Stimulated activated CD8-positive, alpha-beta memory T cell treated with anti-CD3 and anti-CD28 coated beads, Interleukin-12 subunit alpha, Interleukin-12 subunit beta, amount 100 ng/mL, for 1 hour (primary cell): ENCODE measurements at regions not wholly inside any gene's neighbourhood (a gene's known extent, or its start where the extent isn't known, plus 50 kb on each side); places are given as distances from the start of the nearest gene placed in this dataset.

Experiments
- DNase-seq: peaks from one replicate; pipeline ENCODE4 v3.0.0-alpha.2; 2020; ENCODE audit warnings: low read depth

DNA sequence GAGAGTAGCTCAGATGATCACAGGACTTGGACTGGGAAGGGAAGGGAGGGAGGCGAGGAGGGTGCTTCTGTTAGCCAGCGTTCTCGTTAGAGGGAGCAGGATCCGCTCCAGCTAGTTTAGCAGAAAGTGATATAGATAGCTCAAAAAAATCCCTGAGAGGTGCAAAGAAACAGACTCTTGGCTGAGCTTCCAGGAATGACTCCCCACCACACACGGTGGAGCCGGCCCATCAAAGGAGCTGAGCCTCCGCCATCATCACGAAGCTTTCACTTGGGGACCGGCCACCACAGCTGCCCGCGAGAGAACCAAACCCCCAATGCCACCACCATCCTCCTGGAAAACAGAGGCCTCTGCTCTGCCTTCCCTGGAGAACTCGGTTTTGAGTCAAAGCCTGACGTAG, 124.6 kb upstream of the BCL2L14 start:
- DNase-seq = no peak

DNA sequence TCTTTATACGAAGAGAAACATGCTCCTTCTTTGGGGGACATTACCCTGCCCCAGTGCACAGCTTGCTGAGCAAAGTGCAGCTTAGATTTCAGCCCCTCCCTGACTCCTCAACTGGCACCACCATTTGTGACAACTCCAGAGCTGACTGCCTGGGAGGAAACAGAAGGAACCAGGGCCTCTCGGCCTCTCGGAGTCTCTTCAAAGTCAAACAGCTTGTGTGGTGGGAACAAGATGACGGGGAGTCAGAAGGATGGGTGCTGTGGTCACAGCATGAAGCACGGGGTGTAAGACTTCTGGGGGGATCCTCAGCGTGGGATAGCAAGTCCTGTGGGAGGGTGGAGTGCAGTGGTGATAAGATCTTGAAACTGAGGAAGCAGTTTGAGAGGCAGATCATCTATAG, 123.5 kb upstream of the BCL2L14 start:
- no peak for DNase-seq

DNA sequence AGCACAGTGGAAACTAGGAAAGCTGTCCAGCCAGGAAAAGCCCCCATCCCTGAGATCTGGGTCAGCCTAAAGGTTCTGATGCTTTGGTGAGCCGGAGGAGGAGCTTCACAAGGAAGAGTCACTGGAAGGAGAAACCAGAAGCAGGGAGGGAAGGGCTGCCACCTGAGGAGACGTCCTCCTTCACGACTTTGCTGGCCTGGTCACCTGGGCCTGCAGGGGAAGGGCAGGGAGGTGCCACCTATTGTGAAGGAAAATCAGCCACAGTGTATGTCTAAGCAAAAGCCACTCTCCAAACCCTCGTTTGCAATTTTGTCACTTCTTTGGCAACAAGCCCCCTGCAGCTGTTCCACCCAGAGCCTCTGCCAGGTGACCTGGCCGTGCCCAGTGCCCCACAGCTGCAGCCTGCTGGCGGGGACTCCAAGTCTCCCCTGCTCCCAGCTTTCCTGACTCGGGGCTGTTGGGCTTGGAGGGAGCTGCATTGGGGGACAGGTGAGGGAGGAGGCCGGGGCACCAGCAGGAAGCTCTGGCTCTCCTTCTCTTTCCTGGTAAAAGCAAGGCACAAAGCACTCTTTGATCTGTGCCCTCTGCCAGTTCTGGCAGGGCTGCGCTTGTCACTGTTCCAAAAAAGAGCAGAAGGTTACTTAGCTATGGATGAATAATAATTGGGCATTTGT, 120.9 kb upstream of the BCL2L14 start:
- DNase-seq = no peak

DNA sequence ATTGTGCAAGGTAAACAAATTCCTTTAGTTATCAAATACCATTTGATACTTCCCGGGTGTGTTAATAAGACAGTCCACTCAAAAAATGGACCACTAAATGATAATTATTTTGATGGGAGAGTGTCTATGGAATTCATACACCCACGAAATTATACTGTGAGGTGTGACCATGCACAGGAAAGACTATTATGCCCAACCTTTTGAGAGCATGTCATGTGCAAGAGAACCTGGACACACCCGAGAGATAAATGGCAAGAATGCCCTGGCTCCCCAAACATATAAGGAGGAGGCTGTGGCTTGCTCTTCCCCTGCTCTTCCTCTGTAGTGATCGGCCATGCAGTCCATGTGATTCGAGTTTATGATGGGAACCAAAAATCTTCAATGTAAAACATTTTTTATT, 119.5 kb upstream of the BCL2L14 start:
- no peak for DNase-seq

DNA sequence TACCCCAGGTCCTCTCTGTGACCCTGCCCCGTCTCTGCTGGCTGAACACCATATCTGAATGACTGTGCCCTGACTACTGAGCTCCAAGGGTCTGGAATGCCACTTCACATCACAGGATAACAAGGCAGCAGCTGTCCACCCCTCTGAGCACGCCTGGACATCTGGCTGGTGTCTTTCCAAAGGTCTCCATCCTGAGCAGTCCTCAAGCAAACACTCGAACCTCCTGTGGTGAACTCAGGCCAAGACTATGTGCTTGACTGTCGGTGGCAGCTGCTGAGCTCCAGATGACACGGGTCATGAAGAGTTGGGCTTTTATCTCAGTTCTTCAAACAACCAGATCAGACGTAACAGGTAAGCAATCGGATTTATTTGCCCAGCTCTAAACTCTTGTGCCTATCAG, 117.2 kb upstream of the BCL2L14 start:
- no peak for DNase-seq

DNA sequence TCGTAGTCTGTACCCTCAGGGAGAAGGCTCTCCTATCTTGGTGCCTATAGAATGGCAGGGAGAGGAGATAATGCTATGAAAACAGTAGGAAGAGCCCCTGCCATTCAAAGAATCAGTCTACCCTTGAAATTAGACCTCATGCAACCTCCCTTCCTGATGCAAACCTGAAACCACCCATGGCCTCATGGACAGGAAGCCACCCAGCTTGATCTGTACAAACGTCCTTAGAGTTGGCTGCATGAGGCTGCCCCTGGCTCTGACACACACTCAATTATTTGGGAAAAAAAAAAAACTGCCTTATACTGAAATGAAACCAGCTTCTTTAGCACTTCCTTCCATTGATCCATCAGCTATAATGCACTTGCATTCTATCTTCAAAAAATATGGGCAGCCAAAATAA, 116.6 kb upstream of the BCL2L14 start:
- DNase-seq = no peak

DNA sequence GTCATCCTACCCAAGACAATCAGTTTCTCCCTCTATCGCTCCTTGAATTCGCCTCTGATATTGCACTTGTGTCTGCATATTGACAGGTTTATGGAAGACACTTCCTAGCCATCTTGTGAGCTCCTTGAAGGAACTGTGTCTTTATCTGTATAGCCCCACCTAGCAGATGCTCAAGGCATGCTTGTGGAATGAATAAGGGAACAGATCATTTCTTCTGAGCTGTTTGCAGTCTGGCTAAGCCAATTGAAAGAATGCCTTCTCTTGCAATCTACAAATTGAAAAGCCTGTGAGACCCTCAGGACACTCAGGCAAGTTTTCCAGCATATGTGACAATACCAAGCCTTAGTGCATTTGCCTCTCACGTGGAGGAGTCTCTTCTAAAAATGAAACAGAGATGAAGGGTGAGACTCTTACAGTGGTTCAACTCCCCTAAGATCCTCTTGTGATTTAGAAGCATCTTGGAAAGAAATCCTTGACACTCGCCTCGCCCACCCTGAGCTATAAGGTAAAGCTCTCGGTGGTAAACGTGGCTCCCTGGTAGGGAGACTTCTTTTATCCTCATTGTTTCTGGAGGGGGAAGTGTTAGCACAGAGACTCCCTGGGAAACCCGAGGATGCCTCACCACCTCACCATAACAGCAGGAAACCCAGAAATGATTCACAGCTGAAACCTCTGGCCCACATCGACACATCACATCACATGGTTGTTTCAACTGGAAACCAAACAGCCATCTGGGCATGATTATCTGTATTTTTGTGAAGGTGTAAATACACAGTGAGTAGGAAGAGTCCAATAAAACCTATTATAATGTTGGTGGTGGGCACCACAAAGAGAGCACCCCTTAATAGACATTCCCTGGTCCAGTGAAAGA, 112.3 kb upstream of the BCL2L14 start:
- DNase-seq = no peak

DNA sequence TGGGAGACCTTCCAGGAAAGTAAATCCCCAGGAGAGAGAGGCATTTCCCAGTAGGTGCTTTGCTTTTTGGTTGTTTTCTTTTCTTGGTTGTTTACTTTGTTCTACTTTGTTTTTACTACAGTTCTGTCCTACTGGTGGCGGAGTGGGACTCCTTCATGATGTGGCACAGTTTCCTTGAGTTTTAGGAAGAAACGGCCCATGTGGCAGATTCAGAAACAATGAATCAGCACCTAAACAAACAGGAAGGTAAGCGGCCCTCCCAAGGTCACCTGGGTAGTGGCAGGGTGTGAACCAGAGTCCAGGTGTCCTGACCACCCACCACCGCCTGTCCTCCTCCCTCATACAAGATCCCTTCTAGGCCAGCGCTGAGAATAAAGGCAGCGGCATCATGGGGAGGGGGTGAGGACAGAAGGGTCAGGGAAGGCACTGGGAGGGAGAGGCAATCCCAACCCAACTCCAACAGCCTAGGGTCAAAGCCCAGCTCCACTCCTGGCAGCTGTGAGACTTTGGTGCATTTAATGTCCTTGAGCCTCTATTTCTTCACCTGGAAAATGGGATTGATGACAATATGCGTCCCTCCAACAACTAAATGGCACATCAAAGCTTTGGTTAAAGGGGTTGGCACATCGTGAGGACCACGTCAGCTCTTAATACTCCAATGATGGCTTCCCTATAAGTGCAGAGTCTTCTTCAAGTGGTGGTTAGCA, 111.5 kb upstream of the BCL2L14 start:
- no peak for DNase-seq

DNA sequence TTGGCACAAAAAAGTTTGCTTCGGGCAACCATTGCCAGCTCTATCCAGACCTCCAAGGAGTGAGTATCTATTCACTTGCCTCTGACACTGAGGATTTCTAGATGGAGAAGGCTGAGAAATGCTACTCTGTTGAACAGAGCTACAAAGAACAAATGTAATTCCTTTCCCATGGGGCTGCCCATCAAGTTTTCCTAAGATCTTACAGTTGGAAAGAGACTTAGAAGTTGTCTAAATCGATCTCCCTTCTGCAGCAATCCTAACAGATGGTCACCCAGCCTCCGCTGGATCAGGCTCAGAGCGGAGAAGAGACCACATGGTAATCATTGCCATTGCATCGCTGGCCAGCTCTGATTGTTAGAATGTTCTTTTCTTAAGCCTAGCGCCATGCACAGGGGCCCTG, 110.1 kb upstream of the BCL2L14 start:
- DNase-seq = no peak

DNA sequence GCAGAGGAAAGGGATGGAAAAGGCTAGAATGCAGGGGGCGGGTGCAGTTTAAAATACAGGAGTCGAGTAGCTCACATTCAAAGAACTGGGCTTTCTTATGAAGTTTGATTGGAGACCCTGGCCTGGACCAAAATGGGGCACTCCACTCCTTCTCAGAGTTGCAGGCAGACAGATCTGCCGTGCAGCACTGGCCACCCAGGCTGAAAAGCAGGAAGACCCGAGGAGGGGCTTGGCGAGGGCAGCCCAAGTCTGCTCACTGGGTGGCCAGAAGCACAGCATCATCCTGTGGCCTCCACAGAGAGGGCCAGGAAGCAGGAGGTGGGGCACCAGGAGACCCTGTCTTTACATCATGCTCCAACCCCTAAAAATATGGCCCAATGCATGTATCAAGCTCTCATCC, 109.1 kb upstream of the BCL2L14 start:
- DNase-seq = no peak

DNA sequence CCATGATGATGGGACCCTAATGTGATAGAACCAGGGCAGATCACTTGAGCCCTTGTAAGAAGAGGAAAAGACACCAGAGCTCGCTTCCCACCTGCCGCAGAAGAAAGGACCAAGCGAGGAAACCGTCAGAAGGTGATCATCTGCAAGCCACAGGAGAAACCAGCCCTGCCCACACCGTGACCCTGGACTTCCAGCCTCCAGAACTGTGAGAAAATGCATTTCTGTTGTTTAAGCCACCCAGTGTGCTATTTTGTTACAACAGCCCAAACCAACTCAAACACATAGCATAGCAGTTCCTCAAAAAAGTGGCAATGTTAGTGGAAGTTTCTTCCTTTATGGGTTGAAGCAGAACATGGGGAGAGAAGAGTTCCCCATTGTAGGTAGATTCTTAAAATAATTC, 107.9 kb upstream of the BCL2L14 start:
- DNase-seq = no peak

DNA sequence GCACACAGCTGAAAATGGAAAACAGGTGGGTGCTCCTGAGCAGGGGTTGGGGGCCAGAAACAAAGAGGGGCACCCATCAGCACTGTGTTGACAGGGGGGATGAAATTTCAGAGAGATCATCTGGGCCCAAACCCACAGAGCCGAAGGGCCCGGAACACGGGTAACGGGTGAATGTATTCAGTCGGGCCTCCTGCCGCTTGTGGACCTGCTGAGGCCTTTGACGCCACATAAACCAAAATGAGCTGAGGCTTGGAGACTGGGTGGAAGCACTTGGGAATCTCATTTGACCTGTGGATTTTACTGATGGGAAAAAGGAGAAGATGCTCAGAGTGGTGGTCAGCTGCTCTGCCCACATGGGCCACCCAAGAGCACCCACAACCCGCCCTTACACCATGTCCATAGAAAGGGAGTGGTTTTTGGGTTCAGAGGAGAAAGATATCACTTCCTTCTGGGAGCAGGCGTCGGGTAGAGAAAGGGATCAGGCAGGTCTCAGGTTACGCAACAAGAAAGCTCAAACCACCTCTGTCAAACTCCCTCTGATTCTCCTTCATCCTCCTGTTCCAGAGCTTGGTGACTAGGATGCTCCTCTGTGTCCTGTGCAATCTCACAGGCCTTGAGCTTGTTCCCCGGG, 106.8 kb upstream of the BCL2L14 start:
- no peak for DNase-seq

DNA sequence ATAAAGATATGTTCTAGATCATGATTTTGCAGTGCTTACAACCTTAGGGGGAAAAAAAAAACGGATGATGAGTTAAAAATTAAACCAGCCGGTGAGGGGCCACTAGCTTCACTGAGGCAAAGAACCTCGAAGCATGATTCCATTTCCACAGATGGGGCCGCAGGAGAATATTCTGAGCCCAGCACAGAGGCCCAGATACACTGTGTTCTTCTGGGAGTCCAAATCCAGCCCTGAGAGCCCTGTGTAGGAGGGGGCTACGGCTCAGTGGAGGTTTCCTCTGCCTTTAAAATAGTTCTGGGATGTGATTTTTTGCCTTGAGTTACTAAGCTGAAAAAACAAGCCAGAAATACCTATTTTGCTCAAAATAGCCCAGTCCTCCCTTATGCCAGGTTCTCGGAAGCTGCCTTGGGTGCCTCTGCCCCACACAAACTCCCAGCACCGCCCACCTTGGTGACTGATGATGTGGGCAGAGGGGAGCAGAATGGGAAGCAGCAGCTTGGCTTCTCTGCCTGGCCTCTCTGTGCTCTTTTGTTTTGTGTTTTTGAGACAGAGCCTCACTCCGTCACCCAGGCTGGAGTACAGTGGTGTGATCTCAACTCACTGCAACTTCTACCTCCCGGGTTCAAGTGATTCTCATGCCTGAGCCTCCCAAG, 105.4 kb upstream of the BCL2L14 start:
- DNase-seq = no peak

DNA sequence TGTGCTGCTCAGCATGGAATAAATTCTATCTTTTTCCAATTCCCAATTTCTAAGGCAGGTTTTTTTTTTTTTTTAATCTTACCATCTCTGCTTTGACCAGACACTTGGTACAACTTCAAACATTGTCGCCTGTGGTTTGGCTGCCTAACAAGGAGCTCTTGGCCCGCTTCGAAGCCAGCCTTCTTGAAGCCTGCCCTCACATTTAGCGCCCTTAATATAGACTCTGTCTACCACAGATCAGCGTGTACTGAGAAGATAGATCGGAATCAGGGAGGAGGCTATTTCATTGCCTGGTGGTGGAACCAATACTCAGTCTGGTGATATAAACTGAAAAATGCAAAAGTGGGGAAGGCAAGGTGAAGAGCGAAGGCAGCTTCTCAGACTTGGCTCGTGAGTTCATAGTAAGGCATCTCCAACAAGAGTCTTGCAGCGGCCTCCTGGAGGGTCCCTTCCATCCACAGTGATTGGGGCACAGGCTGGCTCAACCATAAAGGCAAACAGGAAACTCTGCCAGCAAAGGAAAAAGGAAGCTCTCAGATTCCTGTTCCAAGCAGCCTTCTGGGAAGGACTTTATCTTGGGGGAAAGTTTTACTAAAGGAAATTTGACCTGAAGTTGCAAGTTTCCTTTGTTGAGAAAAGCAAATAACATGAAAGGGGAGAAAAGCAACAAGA, 103.2 kb upstream of the BCL2L14 start:
- DNase-seq = no peak

DNA sequence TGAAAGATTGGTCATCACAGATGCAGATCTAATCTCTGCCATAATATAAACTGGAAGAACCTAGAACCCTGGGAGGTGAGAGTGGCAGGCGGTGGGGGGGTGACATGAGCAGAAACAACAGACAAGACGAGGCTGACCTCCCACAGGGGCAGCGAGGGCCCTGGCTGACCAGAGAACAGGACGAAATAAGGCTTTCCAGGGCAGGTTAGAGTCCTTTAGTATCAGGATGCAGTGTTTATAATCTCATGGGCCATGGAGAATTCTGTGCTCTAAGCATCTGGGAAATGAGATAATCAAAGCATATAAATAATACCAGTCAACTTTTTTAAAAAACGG, 102.7 kb upstream of the BCL2L14 start:
- DNase-seq = no peak

DNA sequence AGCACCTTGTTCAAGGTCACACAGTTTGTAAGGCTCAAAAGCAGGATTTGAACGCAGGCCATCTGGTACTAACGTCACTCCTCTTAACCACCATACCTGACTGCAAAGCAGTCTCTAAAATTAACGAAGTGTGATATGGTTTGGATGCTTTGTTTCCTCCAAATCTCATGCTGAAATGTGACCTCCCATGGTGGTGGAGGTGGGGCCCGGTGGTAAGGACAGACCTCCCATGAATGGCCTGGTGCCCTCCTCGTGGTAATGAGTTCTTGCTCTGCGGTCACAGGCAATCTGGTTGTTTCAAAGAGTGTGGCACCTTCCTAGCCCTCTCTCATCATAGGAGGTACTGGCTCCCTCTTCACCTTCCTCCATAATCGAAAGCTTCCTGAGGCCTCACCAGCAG, 102.2 kb upstream of the BCL2L14 start:
- no peak for DNase-seq

DNA sequence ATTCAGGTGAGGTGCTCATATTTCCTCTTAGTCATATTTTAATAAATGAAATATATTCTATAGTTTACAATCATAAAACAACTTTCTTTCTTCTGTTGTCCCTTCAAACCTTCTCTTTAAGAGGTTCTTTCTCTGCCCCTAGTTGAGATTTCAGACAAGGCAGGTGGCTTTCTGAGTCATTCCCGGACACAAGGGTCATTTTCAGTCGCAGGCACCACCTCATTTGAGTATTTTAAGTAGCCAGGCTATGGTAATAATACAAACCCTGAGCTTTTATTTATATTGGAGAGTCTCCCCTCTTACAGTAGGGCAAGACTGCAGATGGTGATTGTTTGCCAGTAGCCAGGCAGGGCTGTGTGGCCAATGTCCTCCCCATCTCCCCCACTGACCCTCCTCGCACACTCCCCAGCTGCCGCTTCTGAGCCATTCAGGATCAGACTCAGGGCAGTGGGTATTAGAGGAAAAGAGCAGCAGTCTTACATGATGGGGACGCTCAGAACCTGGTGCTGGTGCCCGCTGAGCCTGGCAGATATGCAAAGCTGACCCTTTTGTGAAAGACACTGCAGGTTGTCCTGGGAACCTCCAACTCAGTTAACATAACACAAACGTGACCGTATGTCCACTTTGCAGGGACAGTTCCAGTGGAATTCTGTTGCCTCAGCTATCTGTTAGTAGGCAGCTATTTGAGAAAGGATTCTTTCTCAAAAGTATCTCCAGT, 101.1 kb upstream of the BCL2L14 start:
- DNase-seq = no peak

DNA sequence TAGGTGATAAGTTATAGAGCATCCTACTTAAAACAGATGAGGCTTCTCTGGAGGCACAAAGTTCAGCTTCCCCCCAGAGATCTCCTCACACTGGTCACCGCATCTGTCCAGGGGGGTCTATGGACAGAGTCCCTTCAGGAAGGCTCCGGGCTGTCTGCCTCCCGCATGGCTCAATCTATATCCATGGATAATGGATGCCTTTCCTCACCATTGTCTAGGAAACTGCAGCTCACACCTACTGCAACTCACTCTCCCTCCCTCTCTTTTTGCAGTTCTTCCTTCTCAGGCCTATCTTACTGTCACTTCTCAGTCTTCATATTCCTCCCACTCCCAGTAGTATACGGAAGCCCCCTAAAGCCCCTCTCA, 100.6 kb upstream of the BCL2L14 start:
- DNase-seq = no peak

DNA sequence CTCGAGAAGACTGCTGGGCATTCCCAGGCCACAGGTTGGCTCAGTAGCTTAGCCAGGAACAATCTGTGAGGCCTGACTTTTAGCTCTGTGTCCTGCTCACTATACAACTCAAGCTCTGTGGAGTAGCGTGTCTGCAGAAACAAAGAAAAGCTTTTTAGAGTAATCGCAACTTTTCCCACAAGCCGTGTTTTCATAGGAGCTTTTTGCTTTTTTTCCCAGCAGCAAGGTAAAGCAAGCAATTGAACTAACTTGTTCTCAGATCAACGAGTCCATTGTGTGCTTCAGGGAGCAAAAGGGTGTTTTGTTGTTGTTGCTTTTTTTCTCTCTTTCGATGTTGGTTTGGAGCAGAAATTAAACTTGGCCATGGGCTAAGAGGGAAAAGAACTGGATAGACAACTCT, 97.3 kb upstream of the BCL2L14 start:
- DNase-seq = no peak

DNA sequence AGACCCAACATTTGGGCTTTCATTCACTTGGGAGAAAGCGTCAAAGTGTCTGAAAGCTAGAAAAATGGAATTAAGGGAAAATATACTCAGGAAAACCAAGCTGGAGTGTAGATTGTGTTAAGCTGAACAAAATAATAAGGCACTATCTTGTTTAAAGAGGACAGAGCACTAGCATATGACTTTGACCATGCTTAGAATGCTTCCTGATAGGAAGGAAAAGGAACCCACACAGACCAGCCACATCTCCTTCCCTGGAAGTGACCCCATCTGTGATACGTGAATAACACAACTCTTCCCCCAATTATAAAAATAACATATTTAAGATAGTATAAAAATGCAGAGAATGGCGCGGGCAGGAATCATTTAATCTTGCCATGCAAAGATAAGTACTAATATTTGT, 94.7 kb upstream of the BCL2L14 start:
- DNase-seq = no peak

DNA sequence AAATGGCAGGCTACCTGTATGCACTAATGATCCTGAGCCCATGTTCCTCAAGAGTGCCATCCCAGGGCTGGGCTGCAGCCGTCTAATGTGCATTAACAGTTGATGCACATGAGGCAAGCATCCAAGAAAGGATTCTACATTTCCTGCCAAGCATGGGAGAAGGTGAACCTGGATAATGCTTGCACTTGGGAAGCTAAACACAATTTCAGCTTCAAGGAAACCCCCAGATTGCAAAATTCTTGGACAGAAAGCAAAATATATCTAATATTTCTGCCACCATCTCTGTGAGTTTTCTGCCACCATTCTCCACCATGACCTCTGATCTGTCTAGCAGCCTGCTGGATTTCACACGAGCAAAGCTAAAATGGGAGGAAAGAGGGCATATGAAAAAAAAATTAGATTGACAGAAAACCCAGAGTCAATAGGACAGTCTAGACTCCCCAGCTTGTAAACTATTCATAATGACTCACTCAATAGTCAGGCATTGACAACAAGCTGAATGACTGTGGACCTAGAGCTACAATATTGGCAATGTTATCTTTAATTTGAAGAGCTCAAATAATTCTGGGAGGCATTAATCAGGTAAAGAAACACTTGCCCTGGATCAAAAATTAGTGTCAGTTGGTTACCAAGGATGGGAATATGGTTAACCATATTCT, 91.9 kb upstream of the BCL2L14 start:
- no peak for DNase-seq
